ENCODE measurements at regions not wholly inside any gene's neighbourhood (a gene's known extent, or its start where the extent isn't known, plus 50 kb on each side); places are given as distances from the start of the nearest gene placed in this dataset.

DNA sequence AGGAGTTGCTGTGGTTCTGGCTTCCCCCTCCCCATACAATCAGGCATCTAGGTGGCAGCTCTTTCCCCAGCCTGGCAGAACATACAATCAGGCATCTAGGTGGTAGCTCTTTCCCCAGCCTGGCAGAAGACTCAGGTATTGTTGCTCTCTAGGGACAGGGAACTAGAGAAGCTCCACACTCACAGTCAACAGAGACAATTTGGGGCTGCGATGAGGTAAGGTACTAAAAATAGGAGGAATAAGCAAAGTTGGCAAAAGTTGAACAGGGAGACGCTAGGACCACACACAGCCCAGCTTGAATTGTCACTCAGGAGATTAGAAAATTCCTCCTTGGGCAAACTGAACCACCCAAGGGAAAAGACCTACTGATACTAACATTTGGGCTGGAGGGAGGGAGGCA lies 315.5 kb upstream of the CDH5 start:
- Mint-ChIP-seq H3K4me1 (no peaks in the 10 kb centered on the region), H3K36me3 (ENCODE audit: low read depth) (no peaks in the 10 kb centered on the region), H3K27ac (no peak overlapping the region), H3K4me3 (no peak overlapping the region), H3K9me3 (no peaks in the 10 kb centered on the region), H3K27me3 (ENCODE audit: insufficient read depth) (no peaks in the 10 kb centered on the region)
- no peak for DNase-seq
- H3K4me1 ChIP-seq (ENCODE audit: control insufficient read depth, insufficient read depth, low read length): no peaks in the 10 kb centered on the region
- no peak overlapping the region for H3K4me3 ChIP-seq (ENCODE audit: low read length)
- no peaks in the 10 kb centered on the region for H3K36me3 ChIP-seq (ENCODE audit: control insufficient read depth, insufficient read depth, low read length)
- H3K9ac ChIP-seq (ENCODE audit: extremely low read depth, low read length, poor library complexity, severe bottlenecking): no peak overlapping the region
- H3K27me3 ChIP-seq (ENCODE audit: control insufficient read depth, insufficient read depth, low read length, poor library complexity, severe bottlenecking): no peaks in the 10 kb centered on the region
- no peaks in the 10 kb centered on the region for H3K9me3 ChIP-seq (ENCODE audit: control insufficient read depth, low read length)
- 88 to 100% methylated on average over 1 to 2 of the region's 2 CpGs for WGBS, 2 experiments (ENCODE audit: insufficient coverage in 1 of 2, insufficient read length in 1 of 2)
- H3K27ac ChIP-seq (ENCODE audit: low read depth, low read length): no peak overlapping the region
- TF ChIP-seq, protein P1, sequence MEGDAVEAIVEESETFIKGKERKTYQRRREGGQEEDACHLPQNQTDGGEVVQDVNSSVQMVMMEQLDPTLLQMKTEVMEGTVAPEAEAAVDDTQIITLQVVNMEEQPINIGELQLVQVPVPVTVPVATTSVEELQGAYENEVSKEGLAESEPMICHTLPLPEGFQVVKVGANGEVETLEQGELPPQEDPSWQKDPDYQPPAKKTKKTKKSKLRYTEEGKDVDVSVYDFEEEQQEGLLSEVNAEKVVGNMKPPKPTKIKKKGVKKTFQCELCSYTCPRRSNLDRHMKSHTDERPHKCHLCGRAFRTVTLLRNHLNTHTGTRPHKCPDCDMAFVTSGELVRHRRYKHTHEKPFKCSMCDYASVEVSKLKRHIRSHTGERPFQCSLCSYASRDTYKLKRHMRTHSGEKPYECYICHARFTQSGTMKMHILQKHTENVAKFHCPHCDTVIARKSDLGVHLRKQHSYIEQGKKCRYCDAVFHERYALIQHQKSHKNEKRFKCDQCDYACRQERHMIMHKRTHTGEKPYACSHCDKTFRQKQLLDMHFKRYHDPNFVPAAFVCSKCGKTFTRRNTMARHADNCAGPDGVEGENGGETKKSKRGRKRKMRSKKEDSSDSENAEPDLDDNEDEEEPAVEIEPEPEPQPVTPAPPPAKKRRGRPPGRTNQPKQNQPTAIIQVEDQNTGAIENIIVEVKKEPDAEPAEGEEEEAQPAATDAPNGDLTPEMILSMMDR (conservative IDR thresholded peaks at IDR 0.05): no peak

DNA sequence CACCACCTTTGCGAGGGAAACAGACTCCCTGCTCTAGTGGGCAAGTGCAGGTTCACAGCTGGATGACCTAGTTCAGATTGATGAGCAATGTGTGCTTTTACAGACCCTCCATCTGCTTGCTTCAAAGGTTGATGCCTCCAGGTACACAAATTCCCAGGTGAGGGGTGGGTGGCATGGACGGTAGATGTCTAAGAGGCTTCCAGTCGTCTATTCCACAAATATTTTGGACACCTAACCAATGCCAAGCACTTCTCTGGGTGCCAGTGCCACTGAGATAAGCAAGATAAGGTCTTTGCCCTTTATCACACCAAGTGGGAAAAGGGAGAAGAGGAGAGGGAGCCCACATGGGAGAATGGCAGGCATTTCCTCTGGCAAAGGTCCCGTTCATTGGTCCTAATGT lies 316.6 kb upstream of the CDH5 start:
- Histone ChIP-seq H3K27ac (ENCODE audit: low read depth, low read length) (no peak overlapping the region), H3K9ac (ENCODE audit: extremely low read depth, low read length, poor library complexity, severe bottlenecking) (no peak overlapping the region), H3K9me3 (ENCODE audit: control insufficient read depth, low read length) (no peaks in the 10 kb centered on the region), H3K4me1 (ENCODE audit: control insufficient read depth, insufficient read depth, low read length) (no peaks in the 10 kb centered on the region), H3K36me3 (ENCODE audit: control insufficient read depth, insufficient read depth, low read length) (no peaks in the 10 kb centered on the region), H3K27me3 (ENCODE audit: control insufficient read depth, insufficient read depth, low read length, poor library complexity, severe bottlenecking) (no peaks in the 10 kb centered on the region), H3K4me3 (ENCODE audit: low read length) (no peak overlapping the region)
- Mint-ChIP-seq H3K27ac (no peak overlapping the region), H3K4me3 (no peak overlapping the region), H3K27me3 (ENCODE audit: insufficient read depth) (no peaks in the 10 kb centered on the region), H3K9me3 (no peaks in the 10 kb centered on the region), H3K4me1 (no peaks in the 10 kb centered on the region), H3K36me3 (ENCODE audit: low read depth) (no peaks in the 10 kb centered on the region)
- TF ChIP-seq, protein P1 (conservative IDR thresholded peaks at IDR 0.05): no peak
- 95 to 96% methylated on average over 2 to 4 of the region's 4 CpGs for WGBS, 2 experiments (ENCODE audit: insufficient coverage in 1 of 2, insufficient read length in 1 of 2)
- no peak for DNase-seq

DNA sequence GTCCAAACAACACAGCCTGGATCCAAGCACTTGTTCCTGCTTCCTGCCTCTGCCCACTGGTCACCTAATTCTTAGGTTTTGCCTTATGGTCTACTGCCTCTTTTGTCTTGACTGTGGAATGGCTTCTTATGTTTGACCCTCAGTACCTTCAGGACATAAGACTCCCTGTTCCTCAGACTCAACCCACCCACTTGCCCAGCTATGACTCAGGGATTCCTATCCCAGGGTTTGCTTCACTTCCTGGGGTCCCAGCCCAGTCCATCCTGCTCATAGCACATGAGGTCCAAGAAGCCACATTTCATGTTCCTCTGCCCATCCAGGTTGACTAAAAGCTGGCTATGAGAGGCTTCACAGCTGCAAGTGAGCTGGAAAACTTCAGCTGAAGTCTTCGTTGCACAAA lies 320.9 kb upstream of the CDH5 start:
- TF ChIP-seq, protein P1 (conservative IDR thresholded peaks at IDR 0.05): no peak
- no peaks in the 10 kb centered on the region for H3K36me3 Mint-ChIP-seq (ENCODE audit: low read depth)
- no peaks in the 10 kb centered on the region for H3K4me1 ChIP-seq (ENCODE audit: control insufficient read depth, insufficient read depth, low read length)
- no peak overlapping the region for H3K27ac ChIP-seq (ENCODE audit: low read depth, low read length)
- no peaks in the 10 kb centered on the region for H3K36me3 ChIP-seq (ENCODE audit: control insufficient read depth, insufficient read depth, low read length)
- no peaks in the 10 kb centered on the region for H3K27me3 ChIP-seq (ENCODE audit: control insufficient read depth, insufficient read depth, low read length, poor library complexity, severe bottlenecking)
- H3K4me1 Mint-ChIP-seq: no peaks in the 10 kb centered on the region
- no peaks in the 10 kb centered on the region for H3K9me3 Mint-ChIP-seq
- DNase-seq: no peak
- no peaks in the 10 kb centered on the region for H3K9me3 ChIP-seq (ENCODE audit: control insufficient read depth, low read length)
- H3K4me3 Mint-ChIP-seq: no peak overlapping the region
- 97 to 100% methylated on average over 1 of the region's 1 CpG for WGBS, 2 experiments (ENCODE audit: insufficient coverage in 1 of 2, insufficient read length in 1 of 2)
- H3K4me3 ChIP-seq (ENCODE audit: low read length): no peak overlapping the region
- H3K9ac ChIP-seq (ENCODE audit: extremely low read depth, low read length, poor library complexity, severe bottlenecking): no peak overlapping the region
- H3K27me3 Mint-ChIP-seq (ENCODE audit: insufficient read depth): no peaks in the 10 kb centered on the region
- no peak overlapping the region for H3K27ac Mint-ChIP-seq

All from endodermal cell (in vitro differentiated cells).